Liver (tissue), 8 donors: ENCODE measurements at regions not wholly inside any gene's neighbourhood (a gene's known extent, or its start where the extent isn't known, plus 50 kb on each side); places are given as distances from the start of the nearest gene placed in this dataset.

Source experiments
- DNase-seq: peaks from one replicate; pipeline ENCODE4 v3.0.0-alpha.2; 2017; ENCODE audit warnings: low spot score
- H3K27ac ChIP-seq, 2 donors: one replicate each; pipeline ENCODE4 v1.7.0; 2013; ENCODE audit warnings: inconsistent platforms in 2 of 2, low read length in 2 of 2, control low read depth in 1 of 2, low read depth in 1 of 2, mild to moderate bottlenecking in 1 of 2
- H3K27me3 ChIP-seq, 4 donors: one replicate each; pipeline versions ENCODE4 v1.6.1 to v1.7.0; 2013; ENCODE audit warnings: low read length in 3 of 4, inconsistent platforms in 1 of 4, mild to moderate bottlenecking in 1 of 4, moderate library complexity in 1 of 4; ENCODE audit not compliant: control insufficient read depth in 4 of 4, insufficient read depth in 4 of 4
- H3K36me3 ChIP-seq, 4 donors: one replicate each; pipeline versions ENCODE4 v1.6.1 to v1.7.0; 2013; ENCODE audit warnings: low read length in 3 of 4, mild to moderate bottlenecking in 3 of 4, low read depth in 1 of 4, moderate library complexity in 1 of 4; ENCODE audit not compliant: control insufficient read depth in 4 of 4, insufficient read depth in 3 of 4
- H3K4me1 ChIP-seq, 4 donors: one replicate each; pipeline versions ENCODE4 v1.6.1 to v1.7.0; 2013; ENCODE audit warnings: low read length in 3 of 4, mild to moderate bottlenecking in 3 of 4, moderate library complexity in 1 of 4; ENCODE audit not compliant: control insufficient read depth in 4 of 4, insufficient read depth in 4 of 4
- H3K4me3 ChIP-seq, 3 donors: one replicate each; pipeline versions ENCODE4 v1.6.1 to v1.7.0; 2013; ENCODE audit warnings: low read length in 3 of 3, control low read depth in 1 of 3, low read depth in 1 of 3, mild to moderate bottlenecking in 1 of 3
- H3K9ac ChIP-seq, 2 donors: one replicate each; pipeline ENCODE4 v1.7.0; 2013; ENCODE audit warnings: low read length in 2 of 2, mild to moderate bottlenecking in 2 of 2, moderate library complexity in 2 of 2, control low read depth in 1 of 2, low read depth in 1 of 2
- H3K9me3 ChIP-seq, 4 donors: one replicate each; pipeline versions ENCODE4 v1.6.1 to v1.7.0; 2013; ENCODE audit warnings: low read length in 3 of 4; ENCODE audit not compliant: control insufficient read depth in 4 of 4
- ATF3 ChIP-seq: IDR thresholded peaks from 2 replicates; pipeline ENCODE4 v1.6.1; 2016; ENCODE audit warnings: antibody characterized with exemption
- CTCF ChIP-seq: fragments of 150-350 bp; IDR thresholded peaks from 2 replicates; pipeline ENCODE4 v1.5.1; 2017; ENCODE audit warnings: improper control_type of control experiment, low read depth, low read length; ENCODE audit not compliant: missing input control
- EGR1 ChIP-seq, 2 donors: IDR thresholded peaks; 2 replicates each; pipeline ENCODE4 v1.6.1; 2016 to 2018; ENCODE audit warnings: antibody characterized with exemption in 2 of 2, low read depth in 2 of 2
- FOXA1 ChIP-seq: IDR thresholded peaks from 2 replicates; pipeline ENCODE4 v1.6.1; 2016; ENCODE audit warnings: antibody characterized with exemption
- FOXA2 ChIP-seq: IDR thresholded peaks from 2 replicates; pipeline ENCODE4 v1.6.1; 2016; ENCODE audit warnings: antibody characterized with exemption
- GABPA ChIP-seq, 2 donors: IDR thresholded peaks in 1 of 2; conservative IDR thresholded peaks in 1 of 2; 2 replicates each; pipeline ENCODE4 v1.6.1; 2016; ENCODE audit warnings: antibody characterized with exemption in 2 of 2, mild to moderate bottlenecking in 1 of 2, moderate library complexity in 1 of 2
- HNF4A ChIP-seq, 2 donors: conservative IDR thresholded peaks; 2 replicates each; pipeline ENCODE4 v1.6.1; 2016; ENCODE audit warnings: antibody characterized with exemption in 2 of 2, mild to moderate bottlenecking in 2 of 2
- HNF4G ChIP-seq: IDR thresholded peaks from 2 replicates; pipeline ENCODE4 v1.6.1; 2016; ENCODE audit warnings: antibody characterized with exemption
- JUND ChIP-seq, 2 donors: IDR thresholded peaks; 2 replicates each; pipeline ENCODE4 v1.6.1; 2016; ENCODE audit warnings: antibody characterized with exemption in 2 of 2
- MAX ChIP-seq: IDR thresholded peaks from 2 replicates; pipeline ENCODE4 v1.6.1; 2016; ENCODE audit warnings: antibody characterized with exemption
- NR2F2 ChIP-seq: IDR thresholded peaks from 2 replicates; pipeline ENCODE4 v1.6.1; 2016; ENCODE audit warnings: antibody characterized with exemption
- RAD21 ChIP-seq, 2 donors: IDR thresholded peaks; 2 replicates each; pipeline ENCODE4 v1.6.1; 2016; ENCODE audit warnings: antibody characterized with exemption in 2 of 2, mild to moderate bottlenecking in 2 of 2
- REST ChIP-seq: IDR thresholded peaks from 2 replicates; pipeline ENCODE4 v1.6.1; 2016; ENCODE audit warnings: antibody characterized with exemption, mild to moderate bottlenecking
- RXRA ChIP-seq, 2 donors: IDR thresholded peaks; 2 replicates each; pipeline ENCODE4 v1.6.1; 2017 to 2018; ENCODE audit warnings: antibody characterized with exemption in 2 of 2, mild to moderate bottlenecking in 1 of 2
- SP1 ChIP-seq: IDR thresholded peaks from 2 replicates; pipeline ENCODE4 v1.6.1; 2018; ENCODE audit warnings: antibody characterized with exemption, mild to moderate bottlenecking
- TAF1 ChIP-seq: conservative IDR thresholded peaks from 2 replicates; pipeline ENCODE4 v1.6.1; 2016; ENCODE audit warnings: antibody characterized with exemption, mild to moderate bottlenecking
- YY1 ChIP-seq: IDR thresholded peaks from 2 replicates; pipeline ENCODE4 v1.6.1; 2016; ENCODE audit warnings: antibody characterized with exemption, mild to moderate bottlenecking
- ZBTB33 ChIP-seq: IDR thresholded peaks from 2 replicates; pipeline ENCODE4 v1.6.1; 2016; ENCODE audit warnings: antibody characterized with exemption
- WGBS: extraction: QIAGEN DNeasy Blood & Tissue Kit; methylation state at CpG from one replicate; pipeline ENCODE4 v1.1.7; 2013; 5-methylcytosine and 5-hydroxymethylcytosine counted together
- donor health status: healthy.
- donor health status: healthy.
- donor health status: healthy.
- donor health status: healthy.
- donor health status: healthy.

GRCh38 chrX:69309074-69309792 is 144.0 kb upstream of the PJA1 start:
- H3K4me1 ChIP-seq: no peaks in the 10 kb centered on the region
- DNase-seq: no peak
- WGBS: 76% methylated on average over 7 of the region's 7 CpGs
- no peak overlapping the region for H3K27ac ChIP-seq
- TF ChIP-seq HNF4G (no peak), FOXA1 (no peak), FOXA2 (no peak), ATF3 (no peak), CTCF (no peak), RAD21 (IDR thresholded peaks at IDR 0.05) (no peak), ZBTB33 (no peak), JUND (IDR thresholded peaks at IDR 0.05) (no peak), RXRA (IDR thresholded peaks at IDR 0.05) (no peak), YY1 (no peak), NR2F2 (no peak), MAX (no peak), SP1 (no peak), REST (no peak), GABPA (IDR thresholded peaks at IDR 0.05 in 1 of 2, conservative IDR thresholded peaks at IDR 0.05 in 1 of 2) (no peak), EGR1 (IDR thresholded peaks at IDR 0.05; ENCODE audit: low read depth in 2 of 2) (no peak), HNF4A (conservative IDR thresholded peaks at IDR 0.05) (no peak), TAF1 (no peak)
- H3K9ac ChIP-seq: no peak overlapping the region
- H3K27me3 ChIP-seq: peaks cover 0 to 2% (median 0%) of the 10 kb centered on the region in 4 donors
- H3K4me3 ChIP-seq: no peak overlapping the region
- no peaks in the 10 kb centered on the region for H3K36me3 ChIP-seq
- no peaks in the 10 kb centered on the region for H3K9me3 ChIP-seq
